H9 (cell line): ENCODE measurements at regions not wholly inside any gene's neighbourhood (a gene's known extent, or its start where the extent isn't known, plus 50 kb on each side); places are given as distances from the start of the nearest gene placed in this dataset.

Experiments
- DNase-seq: peaks from one replicate; pipeline ENCODE4 v3.0.0-alpha.2; 2017
- H2AFZ ChIP-seq: one replicate; pipeline ENCODE4 v1.6.1; 2013; ENCODE audit warnings: mild to moderate bottlenecking, low read length, control low read depth, moderate library complexity
- H2AK5ac ChIP-seq: 2 replicates; pipeline ENCODE4 v1.6.1; 2013; ENCODE audit warnings: low read length, control low read depth, mixed read lengths; ENCODE audit not compliant: insufficient read length
- H2BK120ac ChIP-seq: one replicate; pipeline ENCODE4 v1.6.1; 2013; ENCODE audit warnings: low read depth, mild to moderate bottlenecking, low read length, control low read depth, inconsistent platforms; ENCODE audit not compliant: poor library complexity, severe bottlenecking
- H2BK12ac ChIP-seq: 2 replicates; pipeline ENCODE4 v1.6.1; 2013; ENCODE audit warnings: low read length, control low read depth, mixed read lengths, low read depth; ENCODE audit not compliant: insufficient read length
- H2BK15ac ChIP-seq: 2 replicates; pipeline ENCODE4 v1.6.1; 2013; ENCODE audit warnings: low read depth, low read length, control low read depth
- H2BK20ac ChIP-seq: one replicate; pipeline ENCODE4 v1.6.1; 2013; ENCODE audit warnings: low read depth, mild to moderate bottlenecking, low read length, control low read depth, inconsistent platforms; ENCODE audit not compliant: poor library complexity, severe bottlenecking
- H2BK5ac ChIP-seq: 2 replicates; pipeline ENCODE4 v1.6.1; 2013; ENCODE audit warnings: low read length, control low read depth, mixed read lengths; ENCODE audit not compliant: insufficient read length
- H3K14ac ChIP-seq: 2 replicates; pipeline ENCODE4 v1.6.1; 2013; ENCODE audit warnings: low read length, control low read depth; ENCODE audit not compliant: insufficient read depth
- H3K18ac ChIP-seq: 2 replicates; pipeline ENCODE4 v1.6.1; 2013; ENCODE audit warnings: low read depth, mild to moderate bottlenecking, mixed read lengths, low read length, control low read depth; ENCODE audit not compliant: insufficient read length
- H3K23ac ChIP-seq: 2 replicates; pipeline ENCODE4 v1.6.1; 2013; ENCODE audit warnings: low read length, control low read depth, mixed read lengths, low read depth; ENCODE audit not compliant: insufficient read length
- H3K23me2 ChIP-seq: 2 replicates; pipeline ENCODE4 v1.6.1; 2013; ENCODE audit warnings: low read depth, mild to moderate bottlenecking, mixed read lengths, low read length, control low read depth; ENCODE audit not compliant: insufficient read length, poor library complexity, severe bottlenecking
- H3K27ac ChIP-seq: 2 replicates; pipeline ENCODE4 v1.5.1; 2013; ENCODE audit warnings: low read length, control low read depth, mixed read lengths, low read depth; ENCODE audit not compliant: insufficient read length
- H3K27me3 ChIP-seq: 2 replicates; pipeline ENCODE4 v1.6.1; 2013; ENCODE audit warnings: low read length, control low read depth, inconsistent platforms; ENCODE audit not compliant: insufficient read depth
- H3K4ac ChIP-seq: 2 replicates; pipeline ENCODE4 v1.6.1; 2013; ENCODE audit warnings: low read depth, mild to moderate bottlenecking, control low read depth, inconsistent platforms, low read length, moderate library complexity
- H3K4me1 ChIP-seq: 2 replicates; pipeline ENCODE4 v1.6.1; 2013; ENCODE audit warnings: low read length, control low read depth, inconsistent platforms; ENCODE audit not compliant: insufficient read depth
- H3K4me2 ChIP-seq: 2 replicates; pipeline ENCODE4 v1.6.1; 2013; ENCODE audit warnings: low read length, control low read depth, mixed read lengths; ENCODE audit not compliant: insufficient read length, insufficient read depth
- H3K56ac ChIP-seq: 2 replicates; pipeline ENCODE4 v1.6.1; 2013; ENCODE audit warnings: low read depth, mild to moderate bottlenecking, mixed read lengths, low read length, control low read depth; ENCODE audit not compliant: insufficient read length
- H3K79me1 ChIP-seq: 2 replicates; pipeline ENCODE4 v1.6.1; 2013; ENCODE audit warnings: low read depth, mild to moderate bottlenecking, moderate library complexity, low read length, control low read depth, inconsistent platforms; ENCODE audit not compliant: insufficient read depth, poor library complexity, severe bottlenecking
- H3K79me2 ChIP-seq: 2 replicates; pipeline ENCODE4 v1.6.1; 2013; ENCODE audit warnings: low read length, control low read depth, inconsistent platforms; ENCODE audit not compliant: insufficient read depth
- H3K9ac ChIP-seq: 2 replicates; pipeline ENCODE4 v1.6.1; 2013; ENCODE audit warnings: low read length, control low read depth, mixed read lengths; ENCODE audit not compliant: insufficient read length; ENCODE audit errors: extremely low read depth
- H3K9me3 ChIP-seq: one replicate; pipeline ENCODE4 v1.6.1; 2013; ENCODE audit warnings: low read depth, low read length, inconsistent platforms; ENCODE audit not compliant: control insufficient read depth
- H3T11ph ChIP-seq: one replicate; pipeline ENCODE4 v1.6.1; 2013; ENCODE audit warnings: mild to moderate bottlenecking, low read length, control low read depth, inconsistent platforms
- H4K20me1 ChIP-seq: one replicate; pipeline ENCODE4 v1.6.1; 2013; ENCODE audit not compliant: control insufficient read depth, insufficient read length, insufficient read depth
- H4K5ac ChIP-seq: 2 replicates; pipeline ENCODE4 v1.6.1; 2013; ENCODE audit warnings: low read depth, mild to moderate bottlenecking, mixed read lengths, low read length, control low read depth; ENCODE audit not compliant: insufficient read length
- H4K8ac ChIP-seq: replicated peaks from 2 replicates; pipeline ENCODE4 v1.6.1; 2013; ENCODE audit warnings: low read length, control low read depth, mixed read lengths, low read depth; ENCODE audit not compliant: insufficient read length
- H4K91ac ChIP-seq: 2 replicates; pipeline ENCODE4 v1.6.1; 2013; ENCODE audit warnings: low read depth, mild to moderate bottlenecking, moderate library complexity, mixed read lengths, low read length, control low read depth; ENCODE audit not compliant: insufficient read length
- H3K27ac Mint-ChIP-seq, 3 experiments: 2 replicates in 2 of 3; 3 replicates in 1 of 3; pipeline ENCODE4 v1.8.0; 2020 to 2021; ENCODE audit warnings: mixed read lengths in 3 of 3, mild to moderate bottlenecking in 1 of 3, moderate library complexity in 1 of 3
- H3K27me3 Mint-ChIP-seq: 2 replicates; pipeline ENCODE4 v1.8.0; 2021; ENCODE audit warnings: low read depth, mild to moderate bottlenecking, moderate library complexity, mixed read lengths
- H3K36me3 Mint-ChIP-seq, 3 experiments: 2 replicates in 2 of 3; 3 replicates in 1 of 3; pipeline ENCODE4 v1.8.0; 2020 to 2021; ENCODE audit warnings: low read depth in 3 of 3, mixed read lengths in 3 of 3; ENCODE audit not compliant: insufficient read depth in 1 of 3
- H3K4me1 Mint-ChIP-seq, 2 experiments: 2 replicates each; pipeline ENCODE4 v1.8.0; 2020; ENCODE audit warnings: mixed read lengths in 2 of 2
- H3K4me3 Mint-ChIP-seq, 2 experiments: 2 replicates in 1 of 2; 3 replicates in 1 of 2; pipeline ENCODE4 v1.8.0; 2020 to 2021; ENCODE audit warnings: mild to moderate bottlenecking in 2 of 2, mixed read lengths in 2 of 2, moderate library complexity in 1 of 2
- H3K9me3 Mint-ChIP-seq, 2 experiments: 2 replicates in 1 of 2; 3 replicates in 1 of 2; pipeline ENCODE4 v1.8.0; 2020; ENCODE audit warnings: mild to moderate bottlenecking in 2 of 2, mixed read lengths in 2 of 2, moderate library complexity in 1 of 2
- CTCF ChIP-seq: fragments of 200-600 bp; sonication (generic); conservative IDR thresholded peaks from 3 replicates; pipeline ENCODE4 v1.8.0; 2021; ENCODE audit warnings: antibody characterized with exemption, mild to moderate bottlenecking
- WGBS: extraction: QIAGEN DNeasy Blood & Tissue Kit; methylation state at CpG from one replicate; pipeline ENCODE4 v1.1.7; 2013; ENCODE audit warnings: missing lambda C conversion rate, low lambda C conversion rate, mixed read lengths; ENCODE audit not compliant: insufficient read length; ENCODE audit errors: extremely low coverage; 5-methylcytosine and 5-hydroxymethylcytosine counted together

GRCh38 chr14:101189266-101189665, 285.7 kb upstream of the RTL1 start:
- Histone ChIP-seq H3K9me3 (no peaks in the 10 kb centered on the region), H2BK120ac (no peak overlapping the region), H3T11ph (no peak overlapping the region), H2BK15ac (no peak overlapping the region), H4K20me1 (no peaks in the 10 kb centered on the region), H4K91ac (no peak overlapping the region), H3K23ac (no peak overlapping the region), H4K8ac (no peak overlapping the region), H3K27ac (no peak overlapping the region), H3K23me2 (no peaks in the 10 kb centered on the region), H3K27me3 (no peaks in the 10 kb centered on the region), H2BK12ac (no peak overlapping the region), H3K4me1 (no peaks in the 10 kb centered on the region), H3K4me2 (no peak overlapping the region), H3K79me1 (no peaks in the 10 kb centered on the region), H2AK5ac (no peak overlapping the region), H3K9ac (no peak overlapping the region), H2AFZ (no peak overlapping the region), H3K79me2 (no peaks in the 10 kb centered on the region), H3K56ac (no peak overlapping the region), H3K14ac (no peak overlapping the region), H4K5ac (no peak overlapping the region), H3K4ac (no peak overlapping the region), H3K18ac (no peak overlapping the region), H2BK5ac (no peak overlapping the region), H2BK20ac (no peak overlapping the region)
- Mint-ChIP-seq H3K36me3 (no peaks in the 10 kb centered on the region; a peak in 1 of 7 replicates), H3K27me3 (peaks cover 12% of the 10 kb centered on the region), H3K4me3 (no peak overlapping the region), H3K27ac (no peak overlapping the region), H3K9me3 (no peaks in the 10 kb centered on the region; a peak in 1 of 5 replicates), H3K4me1 (peaks cover 21 to 28% of the 10 kb centered on the region in 2 experiments)
- no peak for TF ChIP-seq CTCF
- WGBS = no CpG with 5 or more reads among the region's 2 CpGs
- no peak for DNase-seq
